Endothelial cell of umbilical vein (primary cell): ENCODE measurements at regions not wholly inside any gene's neighbourhood (a gene's known extent, or its start where the extent isn't known, plus 50 kb on each side); places are given as distances from the start of the nearest gene placed in this dataset.

Experiments used
- BruUV-seq: library from RNA; stranded (reverse); fragments of 400-500 nt; replicated peaks from 2 replicates; lab custom pipeline; 2021; lab: Mats Ljungman, UMichigan
- CTCF ChIA-PET: fragments of 300-600, 350-600 bp; sonication (Branson Sonifier 250); formaldehyde crosslinking; loops from one replicate; lab custom pipeline; 2021; ENCODE audit warnings: antibody characterized with exemption, inconsistent platforms; lab: Charles Lee
- POLR2A ChIA-PET: fragments of 300-600, 350-600 bp; sonication (Branson Sonifier 250); formaldehyde crosslinking; loops from one replicate; lab custom pipeline; 2021; ENCODE audit warnings: antibody characterized with exemption, inconsistent platforms; lab: Charles Lee
- DNase-seq: peaks from one replicate; pipeline ENCODE4 v3.0.0-alpha.2; 2011; ENCODE audit warnings: low read depth, low spot score
- FAIRE-seq: peaks from 2 replicates; lab custom pipeline; 2011; peaks lifted over from hg19 to GRCh38; lab: Jason Lieb, UNC
- H2AFZ ChIP-seq: 2 replicates; pipeline ENCODE4 v1.6.0; 2012; ENCODE audit warnings: low read depth, low read length, control low read depth, inconsistent platforms
- H3K27ac ChIP-seq: 2 replicates; pipeline ENCODE4 v1.5.1; 2011; ENCODE audit warnings: low read depth, mild to moderate bottlenecking, control low read depth, low read length, moderate library complexity; ENCODE audit not compliant: insufficient read depth
- H3K27me3 ChIP-seq, 2 experiments: 2 replicates each; pipeline versions ENCODE4 v1.6.0 to v1.6.1; 2011; ENCODE audit warnings: low read length in 2 of 2, mixed read lengths in 1 of 2; ENCODE audit not compliant: control insufficient read depth in 2 of 2, insufficient read depth in 2 of 2
- H3K36me3 ChIP-seq, 2 experiments: 2 replicates in 1 of 2; 3 replicates in 1 of 2; pipeline ENCODE4 v1.5.1; 2011; ENCODE audit warnings: low read length in 2 of 2, mild to moderate bottlenecking in 1 of 2, moderate library complexity in 1 of 2; ENCODE audit not compliant: control insufficient read depth in 2 of 2, insufficient read depth in 2 of 2; ENCODE audit errors: extremely low read depth in 1 of 2
- H3K4me1 ChIP-seq: 3 replicates; pipeline ENCODE4 v1.5.1; 2011; ENCODE audit warnings: mild to moderate bottlenecking, low read length; ENCODE audit not compliant: control insufficient read depth, insufficient read depth; ENCODE audit errors: extremely low read depth
- H3K4me2 ChIP-seq: 2 replicates; pipeline ENCODE4 v1.6.1; 2011; ENCODE audit warnings: low read length, control low read depth, mixed read lengths; ENCODE audit not compliant: insufficient read depth
- H3K4me3 ChIP-seq, 3 experiments: fragments of 200-600 bp in 1 of 3; sonication (generic), shearing (Covaris generic) in 1 of 3; replicated peaks in 1 of 3; 2 replicates each; pipeline ENCODE4 v1.5.1; 2011 to 2016; ENCODE audit warnings: control low read depth in 3 of 3, low read length in 3 of 3, mild to moderate bottlenecking in 2 of 3, inconsistent platforms in 1 of 3, low read depth in 1 of 3, moderate library complexity in 1 of 3; ENCODE audit not compliant: insufficient read depth in 1 of 3
- H3K79me2 ChIP-seq: 2 replicates; pipeline ENCODE4 v1.6.0; 2012; ENCODE audit warnings: low read length, inconsistent platforms; ENCODE audit not compliant: control insufficient read depth, insufficient read depth
- H3K9ac ChIP-seq: replicated peaks from 2 replicates; pipeline ENCODE3; 2011; ENCODE audit warnings: low read length, control low read depth; ENCODE audit not compliant: insufficient read depth; ENCODE audit errors: extremely low read depth
- H3K9me1 ChIP-seq: replicated peaks from 3 replicates; pipeline ENCODE4 v1.6.0; 2011; ENCODE audit warnings: mild to moderate bottlenecking, low read length; ENCODE audit not compliant: control insufficient read depth, insufficient read depth; ENCODE audit errors: extremely low read depth
- H3K9me3 ChIP-seq: replicated peaks from 2 replicates; pipeline ENCODE4 v1.5.1; 2012; ENCODE audit warnings: low read length, inconsistent platforms; ENCODE audit not compliant: control insufficient read depth, insufficient read depth
- H4K20me1 ChIP-seq: replicated peaks from 2 replicates; pipeline ENCODE3; 2011; ENCODE audit warnings: mild to moderate bottlenecking, low read length; ENCODE audit not compliant: control insufficient read depth, insufficient read depth; ENCODE audit errors: extremely low read depth
- CTCF ChIP-seq, 2 donors: IDR thresholded peaks; 1 replicate in 1 of 2; 2 replicates in 1 of 2; pipeline ENCODE4 v1.5.1; 2011; ENCODE audit warnings: low read length in 2 of 2, mild to moderate bottlenecking in 2 of 2, moderate library complexity in 2 of 2, control low read depth in 1 of 2, inconsistent platforms in 1 of 2, low read depth in 1 of 2; ENCODE audit not compliant: insufficient read depth in 1 of 2; ENCODE audit errors: extremely low read depth in 1 of 2
- EZH2 ChIP-seq: IDR thresholded peaks from 2 replicates; pipeline ENCODE4 v1.6.1; 2012; ENCODE audit warnings: borderline replicate concordance, low read depth, mild to moderate bottlenecking, moderate library complexity, low read length, inconsistent platforms; ENCODE audit not compliant: severe bottlenecking
- FOS ChIP-seq: IDR thresholded peaks from 2 replicates; pipeline ENCODE4 v1.6.1; 2011; ENCODE audit warnings: mild to moderate bottlenecking, low read length, moderate library complexity, borderline replicate concordance; ENCODE audit not compliant: insufficient read depth
- GATA2 ChIP-seq: IDR thresholded peaks from 2 replicates; pipeline ENCODE4 v1.7.0; 2011; ENCODE audit warnings: low read depth, mild to moderate bottlenecking, moderate library complexity, mixed read lengths, low read length; ENCODE audit not compliant: insufficient read length, insufficient read depth
- JUN ChIP-seq: IDR thresholded peaks from 2 replicates; pipeline ENCODE4 v1.6.1; 2011; ENCODE audit warnings: borderline replicate concordance, low read depth; ENCODE audit not compliant: insufficient read length, insufficient read depth
- MAX ChIP-seq: IDR thresholded peaks from 2 replicates; pipeline ENCODE4 v1.6.1; 2011; ENCODE audit not compliant: insufficient read depth, insufficient read length
- MYC ChIP-seq: IDR thresholded peaks from one replicate; pipeline ENCODE4 v1.6.1; 2011; ENCODE audit warnings: mild to moderate bottlenecking, low read depth, low read length
- POLR2A ChIP-seq: IDR thresholded peaks from 2 replicates; pipeline ENCODE4 v1.6.1; 2012; ENCODE audit warnings: low read depth, mild to moderate bottlenecking, control low read depth, low read length
- POLR2AphosphoS5 ChIP-seq: IDR thresholded peaks from 2 replicates; pipeline ENCODE4 v1.6.1; 2012; ENCODE audit warnings: low read depth, mild to moderate bottlenecking, control low read depth, low read length, moderate library complexity; ENCODE audit not compliant: insufficient read depth
- dilution Hi-C: fragments of 300-500 bp; cut with MboI; formaldehyde crosslinking; loops from one replicate; pipeline ENCODE4 v1.15.0; 2019; ENCODE audit warnings: low sequenced_read_pairs; ENCODE audit not compliant: extremely low pct_ligation_motif_present
- intact Hi-C: fragments of 100-400 bp; cut with micrococcal nuclease; formaldehyde crosslinking; loops from one replicate; pipeline ENCODE4 v1.10.0; 2022

GRCh38 chr22:48885919-48886305 is 941.8 kb downstream of the BRD1 start:
- Histone ChIP-seq H3K4me1 (no peaks in the 10 kb centered on the region), H3K4me3 (no peak overlapping the region), H3K4me2 (no peak overlapping the region), H3K79me2 (no peaks in the 10 kb centered on the region), H3K9me3 (peaks cover 4% of the 10 kb centered on the region), H3K9me1 (no peaks in the 10 kb centered on the region), H4K20me1 (no peaks in the 10 kb centered on the region), H3K27me3 (no peaks in the 10 kb centered on the region), H3K36me3 (no peaks in the 10 kb centered on the region), H3K9ac (no peak overlapping the region), H3K27ac (no peak overlapping the region), H2AFZ (no peak overlapping the region)
- TF ChIP-seq EZH2 (no peak), GATA2 (no peak), CTCF (IDR thresholded peaks at IDR 0.05; ENCODE audit: extremely low read depth in 1 of 2, insufficient read depth in 1 of 2, low read depth in 1 of 2, low read length in 2 of 2) (no peak), POLR2A (no peak), POLR2AphosphoS5 (no peak), MAX (no peak), MYC (no peak), FOS (no peak), JUN (no peak)
- DNase-seq (no peak), FAIRE-seq (no peak)
- POLR2A ChIA-PET = no interaction called here
- intact Hi-C loops (no loop called here), dilution Hi-C loops (no loop called here)
- no TSS peak for BruUV-seq
- CTCF ChIA-PET = no interaction called here
